PC-9 (cell line): ENCODE measurements at regions not wholly inside any gene's neighbourhood (a gene's known extent, or its start where the extent isn't known, plus 50 kb on each side); places are given as distances from the start of the nearest gene placed in this dataset.

Experiments used
- CTCF ChIP-seq: fragments of 200-600 bp; sonication (generic); conservative IDR thresholded peaks from 2 replicates; pipeline ENCODE4 v1.6.1; 2017; ENCODE audit warnings: mixed run types, antibody characterized with exemption, mild to moderate bottlenecking, moderate library complexity
- EZH2 ChIP-seq: fragments of 200-600 bp; sonication (generic); IDR thresholded peaks from 2 replicates; pipeline ENCODE4 v1.8.0; 2017; ENCODE audit warnings: antibody characterized with exemption, low read depth

GRCh38 chr1:224525411-224526040 lies 90.6 kb upstream of the CNIH3 start:
- TF ChIP-seq CTCF (no peak), EZH2 (no peak)
